Endometrial microvascular endothelial cells (primary cell): ENCODE measurements at regions not wholly inside any gene's neighbourhood (a gene's known extent, or its start where the extent isn't known, plus 50 kb on each side); places are given as distances from the start of the nearest gene placed in this dataset.

Experiments used
- in situ Hi-C: cut with HindIII; loops from 2 replicates; pipeline ENCODE4 v1.10.0; 2017; ENCODE audit warnings: low sequenced_read_pairs, low pct_unique_long_range_greater_than_20kb; ENCODE audit errors: inconsistent ontology term

DNA sequence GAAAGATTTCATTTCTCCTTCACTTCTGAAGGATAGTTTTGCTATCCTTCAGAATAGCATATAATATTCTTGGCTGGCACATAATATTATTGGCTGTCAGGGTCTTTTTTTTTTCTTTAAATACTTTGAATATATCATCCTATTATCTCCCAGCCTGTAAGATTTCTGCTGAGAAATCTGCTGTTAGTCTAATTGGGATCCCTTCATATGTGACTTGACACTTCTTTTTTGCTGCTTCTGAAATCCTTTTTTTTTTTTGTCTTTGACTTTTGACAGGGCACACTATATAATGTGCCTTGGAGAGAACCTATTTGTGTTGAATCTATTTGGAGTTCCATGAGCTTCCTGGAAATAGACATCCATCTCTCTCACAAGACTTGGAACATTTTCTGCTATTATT lies 136.9 kb upstream of the UBL3 start:
- in situ Hi-C loops = no loop called here

GRCh38 chr13:29980339-29980738 lies 129.9 kb upstream of the UBL3 start:
- in situ Hi-C loops = no loop called here

GRCh38 chr13:29978211-29978610 lies 127.8 kb upstream of the UBL3 start:
- in situ Hi-C loops = no loop called here

DNA sequence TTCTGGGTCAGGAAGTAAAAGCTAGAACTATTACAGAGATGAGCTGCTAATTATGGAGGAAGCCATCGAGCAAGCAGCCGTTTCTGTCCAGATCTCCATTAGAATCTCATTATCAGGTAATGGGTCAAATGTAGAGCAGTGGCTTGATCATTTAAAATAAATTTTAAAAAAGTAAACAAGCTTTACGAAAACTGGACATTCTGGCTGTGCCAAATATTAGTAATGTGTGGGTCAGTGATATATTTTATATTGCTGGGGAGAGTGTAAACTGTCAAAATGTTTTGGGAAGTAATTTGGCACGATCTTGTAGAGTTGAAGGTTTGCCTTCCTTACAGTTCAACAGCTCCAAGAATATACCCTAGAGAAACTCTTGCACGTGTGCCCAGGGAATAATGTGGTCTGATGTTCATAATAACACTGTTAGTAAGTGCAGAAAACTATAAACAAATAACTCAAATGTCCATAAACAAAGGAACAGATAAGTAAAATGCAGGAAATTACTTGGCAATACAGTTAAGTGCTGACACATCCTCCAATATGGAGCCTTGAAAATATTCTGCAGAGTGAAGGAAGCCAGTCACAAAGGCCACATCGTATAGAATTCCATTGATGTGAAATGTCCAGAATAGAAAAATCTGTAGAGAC lies 127.2 kb upstream of the UBL3 start:
- in situ Hi-C loops = no loop called here

DNA sequence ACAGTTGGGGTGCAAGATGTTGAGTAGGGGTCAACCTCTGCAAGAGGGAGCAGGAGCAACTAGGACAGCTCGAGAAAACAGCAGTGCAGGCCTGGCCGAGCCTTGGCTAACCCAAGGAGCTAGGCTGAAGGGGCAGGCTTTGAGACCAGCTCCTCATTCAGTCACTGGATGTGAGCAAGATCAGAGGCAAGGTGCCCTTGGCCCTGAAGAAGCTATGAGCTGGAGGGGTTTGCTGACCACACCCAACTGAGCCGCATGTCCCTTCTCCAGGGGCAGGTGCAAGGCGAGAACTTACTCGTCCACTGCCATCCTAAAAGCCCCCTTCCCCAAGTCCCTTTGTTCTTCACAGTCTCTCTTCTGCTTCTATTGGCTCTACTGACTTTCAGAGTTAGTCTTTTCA lies 126.1 kb upstream of the UBL3 start:
- in situ Hi-C loops = no loop called here

DNA sequence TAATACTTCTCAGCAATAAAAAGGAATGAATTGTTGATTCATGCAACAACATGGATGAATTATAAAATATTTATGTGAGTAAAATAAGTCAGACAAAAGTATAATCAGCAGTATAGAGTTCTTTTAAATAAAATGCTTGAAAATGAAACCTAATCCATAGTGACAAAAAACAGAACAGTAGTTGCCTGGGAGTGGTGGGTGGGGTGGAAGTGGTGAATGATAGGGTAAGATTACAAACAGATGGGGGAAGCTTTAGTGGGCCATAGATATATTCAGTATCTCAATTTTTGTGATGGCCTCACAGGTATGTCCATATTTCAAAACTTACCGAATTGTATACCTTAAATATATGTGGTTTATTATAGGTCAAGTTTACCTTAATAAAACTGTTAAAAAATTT lies 124.9 kb upstream of the UBL3 start:
- in situ Hi-C loops = no loop called here

GRCh38 chr13:29969286-29969685 lies 118.9 kb upstream of the UBL3 start:
- in situ Hi-C loops = no loop called here

GRCh38 chr13:29964181-29964845 lies 113.9 kb upstream of the UBL3 start:
- in situ Hi-C loops = no loop called here

GRCh38 chr13:29963089-29963488 lies 112.7 kb upstream of the UBL3 start:
- in situ Hi-C loops = no loop called here

DNA sequence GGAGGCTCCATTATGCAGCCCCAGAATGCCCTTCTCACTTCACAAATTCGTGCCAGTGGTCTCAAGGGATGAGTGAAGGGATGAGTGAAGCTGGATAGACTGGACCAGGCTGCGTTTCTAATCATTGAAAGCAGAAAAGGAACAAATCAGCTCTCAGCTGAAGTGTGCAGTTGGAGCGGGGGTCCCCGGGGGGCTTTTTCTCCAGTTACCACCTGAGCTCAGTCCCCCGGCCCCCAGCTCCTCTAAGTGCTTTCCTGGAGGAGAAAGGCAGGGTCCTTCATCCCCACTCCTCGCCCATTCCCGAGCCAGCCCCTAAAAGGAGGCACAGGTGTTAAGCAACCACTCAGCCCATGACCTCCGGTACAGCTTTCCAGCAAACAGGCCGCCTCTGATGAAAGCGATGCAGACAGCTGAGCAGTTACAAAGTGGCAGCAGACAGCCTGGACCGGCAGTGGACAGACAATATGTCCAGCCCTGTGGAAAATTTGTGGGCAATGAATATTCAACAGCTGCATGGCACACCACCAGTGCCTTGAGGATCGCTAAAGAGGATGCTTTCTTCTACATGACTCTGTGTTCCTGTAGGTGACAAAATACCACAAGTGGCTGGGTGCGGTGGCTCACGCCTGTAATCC lies 110.7 kb upstream of the UBL3 start:
- in situ Hi-C loops = no loop called here

DNA sequence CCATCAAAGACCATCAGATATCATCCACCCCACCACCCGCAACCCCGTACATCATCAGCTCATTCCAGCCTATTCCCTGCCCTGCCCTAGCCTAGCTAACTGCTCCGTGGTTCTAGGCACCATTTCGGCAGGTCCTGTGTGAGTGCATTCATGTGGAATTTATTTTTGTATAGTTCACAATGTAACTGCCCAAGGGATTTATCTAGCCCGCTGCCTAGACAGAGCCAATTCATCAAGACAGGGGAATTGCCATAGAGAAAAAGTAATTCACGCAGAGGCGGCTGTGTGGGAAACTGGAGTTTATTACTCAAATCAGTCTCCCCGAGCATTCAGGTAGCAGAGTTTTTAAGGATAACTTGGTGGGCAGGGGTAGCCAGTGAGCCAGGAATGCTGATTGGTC lies 109.2 kb upstream of the UBL3 start:
- in situ Hi-C loops = no loop called here

- in situ Hi-C loops = no loop called here
Observed at GRCh38 chr13:29959086-29959485, 108.7 kb upstream of the UBL3 start.

GRCh38 chr13:29958476-29958875 lies 108.1 kb upstream of the UBL3 start:
- in situ Hi-C loops = no loop called here

DNA sequence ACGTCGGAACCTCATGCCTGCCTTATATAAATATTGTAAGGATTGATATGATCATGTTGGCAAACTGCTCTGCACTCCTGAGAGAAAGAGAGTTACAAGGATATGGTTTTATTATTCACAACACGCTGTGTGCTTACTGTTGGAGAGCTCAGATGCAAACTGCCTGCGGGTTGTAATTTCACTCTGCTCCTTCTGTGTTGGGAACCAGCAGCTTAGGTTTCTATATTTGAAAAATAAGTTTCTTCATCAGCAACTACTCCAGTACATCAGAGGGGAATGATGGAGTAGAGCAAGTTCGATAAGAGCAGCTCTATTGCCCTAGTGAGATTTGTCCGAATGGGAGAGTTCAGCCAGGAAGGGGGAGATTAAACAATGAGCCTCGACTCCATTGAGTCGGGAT lies 106.9 kb upstream of the UBL3 start:
- in situ Hi-C loops = no loop called here

- in situ Hi-C loops = no loop called here
Observed at GRCh38 chr13:29956853-29957252, 106.4 kb upstream of the UBL3 start.

DNA sequence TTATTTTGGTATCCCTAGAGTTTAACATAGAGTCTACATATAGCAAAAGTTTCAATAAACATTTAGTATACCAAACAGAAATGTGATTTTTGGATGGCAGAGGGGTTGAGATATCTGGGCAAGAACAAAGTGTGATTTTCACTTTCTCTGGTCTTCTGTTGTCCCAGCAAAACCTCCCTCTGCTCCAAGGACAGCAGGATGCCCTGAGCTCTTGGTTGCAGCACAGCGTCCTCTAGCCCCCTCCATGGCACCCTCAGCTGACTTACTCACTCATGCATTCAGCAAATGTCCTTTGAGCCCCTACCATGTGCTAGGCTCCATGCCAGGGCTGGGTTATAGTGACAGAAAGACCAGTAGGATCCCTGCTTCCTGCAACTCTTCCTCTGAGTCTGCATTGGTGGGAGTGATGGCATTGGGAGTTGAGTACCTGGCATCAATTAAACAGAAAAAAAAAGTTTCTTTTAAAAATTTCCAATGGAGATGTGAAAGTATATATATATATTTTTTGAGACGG lies 104.8 kb upstream of the UBL3 start:
- in situ Hi-C loops = no loop called here

DNA sequence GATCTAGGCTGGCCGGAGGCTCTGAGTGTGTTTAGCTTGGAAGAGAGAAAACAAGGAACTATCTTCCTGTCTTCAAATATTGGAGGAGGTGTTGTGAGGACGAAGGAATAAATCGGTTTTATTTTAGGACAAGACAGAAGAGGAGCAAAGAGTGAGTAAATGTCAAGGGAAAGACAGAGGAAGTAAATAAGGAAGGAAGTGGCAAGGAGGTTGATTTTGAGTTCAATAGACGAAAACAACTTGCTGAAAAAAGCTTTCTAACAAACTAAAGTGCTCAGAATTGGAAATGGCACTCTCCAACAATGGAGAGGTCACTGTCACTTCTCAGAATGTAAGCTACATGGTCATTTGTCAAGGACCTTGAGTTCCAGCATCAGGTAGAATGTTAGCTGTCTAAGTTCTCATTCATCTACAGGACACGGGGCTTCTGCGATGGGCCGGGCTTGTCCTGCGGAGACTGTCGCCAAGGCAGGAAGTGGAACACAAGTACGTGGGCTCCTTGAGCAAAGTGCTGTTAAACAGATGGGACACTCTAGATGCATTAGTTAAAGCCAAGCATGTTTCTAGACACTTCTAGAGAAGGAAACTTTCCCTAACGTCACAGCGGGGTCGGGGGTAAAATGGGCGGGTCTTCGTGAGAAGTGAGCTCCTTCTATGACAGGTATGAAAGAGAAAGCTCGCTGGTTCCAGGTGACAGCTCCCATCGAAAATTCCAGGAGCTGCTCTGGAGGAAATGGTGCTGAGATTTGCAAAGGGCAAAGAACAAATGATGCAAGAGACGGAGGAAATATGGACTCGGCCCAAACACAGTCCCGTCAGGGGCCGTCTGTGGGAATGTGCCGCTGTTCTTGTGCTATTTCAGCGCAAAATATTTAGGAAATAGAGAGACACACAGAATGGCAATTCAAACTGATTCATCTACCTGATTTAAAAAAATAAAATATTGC lies 103.9 kb upstream of the UBL3 start:
- in situ Hi-C loops = no loop called here

DNA sequence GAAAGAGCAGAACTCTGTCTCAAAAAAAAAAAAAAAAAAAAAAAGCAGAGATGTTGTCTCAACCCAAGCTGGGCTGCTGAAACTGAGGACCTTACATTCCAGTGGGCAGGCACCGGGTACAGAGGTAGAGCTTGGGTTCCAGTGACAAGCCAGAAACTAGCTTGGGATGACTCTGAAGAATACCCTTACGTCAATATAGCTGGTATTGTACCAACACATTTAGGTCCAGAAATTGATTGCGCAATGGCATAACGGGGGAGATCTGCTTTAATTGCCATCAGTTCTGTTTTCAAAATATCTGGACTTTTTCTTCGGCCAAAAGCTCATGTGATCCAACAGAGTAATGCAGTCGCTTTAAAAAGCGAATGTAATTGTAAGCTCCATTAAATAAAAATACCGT lies 103.1 kb upstream of the UBL3 start:
- in situ Hi-C loops = no loop called here

DNA sequence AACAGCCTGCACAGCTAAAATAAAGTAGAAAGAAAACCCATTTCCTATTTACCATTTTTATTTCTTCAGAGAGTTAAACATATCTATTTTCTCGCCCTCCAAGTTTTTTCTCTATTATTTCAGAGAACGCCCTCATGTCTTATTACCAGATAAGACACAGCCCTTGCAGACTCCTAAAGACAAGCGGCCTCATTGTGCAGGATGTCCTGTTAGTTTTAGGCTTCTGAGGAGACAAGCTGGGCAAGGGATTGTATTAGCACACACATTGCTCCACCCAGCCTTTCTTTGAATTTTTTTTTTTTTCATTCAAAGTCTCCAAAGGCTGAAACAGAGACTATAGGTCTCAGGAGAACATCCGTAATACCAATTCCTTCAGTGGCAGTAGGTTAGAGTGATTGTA lies 101.8 kb upstream of the UBL3 start:
- in situ Hi-C loops = no loop called here
